Suppressor macrophage treated with lipopolysaccharide for 1 hour (primary cell): ENCODE measurements at regions not wholly inside any gene's neighbourhood (a gene's known extent, or its start where the extent isn't known, plus 50 kb on each side); places are given as distances from the start of the nearest gene placed in this dataset.

Source experiments
- DNase-seq, 3 donors: peaks; one replicate each; pipeline ENCODE4 v3.0.0-alpha.2; 2020 to 2022

DNA sequence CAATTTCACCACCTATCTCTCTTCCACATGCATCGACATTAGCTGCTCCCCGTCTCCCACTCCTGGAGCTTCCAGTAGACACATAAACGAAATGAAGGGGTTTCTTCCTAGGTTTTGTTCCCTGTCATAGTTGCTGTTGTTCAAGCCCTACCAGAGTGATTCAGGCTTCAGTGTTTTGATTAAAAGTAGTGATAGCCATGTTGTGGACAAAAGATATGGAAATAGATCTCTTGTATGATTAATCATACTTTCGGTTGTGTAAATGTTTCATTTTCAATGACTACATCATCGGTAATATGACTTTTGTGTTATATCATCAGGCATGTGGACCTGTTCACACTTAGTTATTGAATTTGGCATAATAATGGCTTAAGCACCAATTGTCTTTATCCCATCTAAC is 96.5 kb upstream of the KLF3 start:
- no peak for DNase-seq

DNA sequence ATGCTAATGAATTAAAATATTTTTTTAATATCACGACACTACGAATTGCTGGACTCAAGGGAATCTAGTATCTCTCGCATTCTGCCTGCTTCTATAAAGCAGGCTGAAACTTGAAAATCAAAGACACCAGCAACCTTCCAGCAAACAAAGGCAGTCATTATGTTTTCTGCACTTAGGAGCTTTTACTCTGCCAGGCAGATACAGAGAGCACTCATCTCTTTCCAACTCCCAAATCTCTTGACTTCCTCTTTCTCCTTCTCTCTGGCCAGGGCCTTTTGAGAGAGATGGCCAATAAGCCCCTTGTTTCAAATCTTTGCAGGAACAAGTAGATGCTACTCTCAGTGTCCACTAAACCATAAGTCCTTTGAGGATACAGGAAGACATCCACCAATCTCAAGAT is 95.2 kb upstream of the KLF3 start:
- DNase-seq: no peak

DNA sequence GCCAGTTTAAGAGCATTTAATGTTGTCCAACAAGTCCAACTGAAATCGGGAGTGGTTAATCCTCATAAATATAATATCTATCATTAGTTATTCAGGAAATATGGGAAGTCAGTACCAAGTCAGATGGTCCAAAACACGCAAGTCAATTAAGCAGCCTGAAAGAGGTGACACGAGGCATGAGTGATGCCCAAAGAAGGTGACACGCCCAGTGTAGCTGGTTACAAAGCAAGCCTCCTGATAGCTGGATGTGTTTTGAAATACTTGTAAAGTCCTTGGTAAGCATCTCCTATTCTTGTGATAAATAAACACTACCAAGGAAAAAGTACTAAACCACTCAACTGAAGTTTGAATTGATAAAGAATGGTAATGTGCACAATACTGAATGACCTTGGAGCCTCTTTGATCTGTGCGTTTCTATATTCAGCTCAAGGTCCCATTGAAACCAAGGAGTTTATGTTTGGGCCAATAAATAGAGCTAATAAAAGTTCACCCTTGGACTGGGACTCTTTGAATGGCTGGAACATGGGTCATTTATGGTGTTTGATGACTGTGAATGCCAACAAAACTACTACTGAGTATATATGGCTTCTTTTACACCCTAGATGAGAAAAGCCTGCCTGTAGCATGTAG is 93.2 kb upstream of the KLF3 start:
- DNase-seq: no peak

DNA sequence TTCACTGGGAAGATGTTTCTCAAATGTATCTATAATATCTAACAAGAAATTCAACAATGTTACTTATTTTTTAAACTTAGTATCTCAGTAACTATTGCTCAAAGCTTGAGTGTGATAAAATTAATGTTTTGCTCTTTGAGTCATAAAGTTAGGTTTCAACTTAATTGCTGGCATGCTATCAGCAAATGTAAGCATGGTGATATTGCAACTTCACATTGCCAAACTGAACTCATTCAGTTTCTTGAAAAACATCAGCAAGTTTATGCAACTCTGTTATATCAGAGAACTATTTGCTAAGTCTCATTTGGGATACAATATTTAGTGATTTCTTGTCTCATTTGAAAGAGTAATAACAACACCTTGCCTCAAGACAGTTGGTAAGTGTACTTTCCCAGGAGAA is 91.2 kb upstream of the KLF3 start:
- no peak for DNase-seq

DNA sequence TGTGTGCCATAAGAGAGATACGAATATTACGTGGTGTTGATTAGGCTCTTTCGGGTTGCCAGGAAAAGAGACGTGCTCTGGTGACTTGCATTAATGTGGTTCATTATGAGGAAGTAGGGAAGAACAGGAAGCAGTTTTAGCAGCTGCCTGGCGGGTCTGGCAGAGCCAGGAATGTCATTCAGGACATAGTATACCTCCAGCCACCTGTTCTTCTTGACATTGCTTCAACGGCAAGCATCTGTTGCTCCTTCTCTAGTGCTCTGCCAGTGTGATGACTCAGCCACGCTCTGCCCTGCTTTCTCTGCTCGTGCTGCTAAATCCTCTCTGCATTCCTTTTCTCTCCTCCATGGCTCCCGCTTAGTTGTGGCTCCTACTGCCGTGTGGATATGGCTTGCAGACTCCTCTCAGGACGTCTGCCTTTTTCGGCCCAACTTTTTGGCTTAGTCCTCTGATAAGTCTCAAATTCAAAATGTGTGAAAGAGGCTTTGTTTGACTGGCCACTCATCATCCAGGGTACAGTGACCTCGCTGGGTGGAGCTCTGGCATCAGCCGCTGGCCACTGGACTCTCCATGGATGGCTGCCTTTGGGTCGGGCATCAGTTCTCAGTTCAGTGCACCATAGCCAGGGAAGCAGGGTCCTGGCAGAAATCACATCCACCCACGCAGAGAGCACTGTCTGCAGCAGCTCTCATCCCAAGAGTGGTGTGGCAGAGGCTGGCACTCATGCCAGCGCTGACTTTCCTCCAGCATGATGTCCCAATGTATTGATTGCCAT is 89.3 kb upstream of the KLF3 start:
- DNase-seq: peak; percentile 64 to 76 (median 69)

DNA sequence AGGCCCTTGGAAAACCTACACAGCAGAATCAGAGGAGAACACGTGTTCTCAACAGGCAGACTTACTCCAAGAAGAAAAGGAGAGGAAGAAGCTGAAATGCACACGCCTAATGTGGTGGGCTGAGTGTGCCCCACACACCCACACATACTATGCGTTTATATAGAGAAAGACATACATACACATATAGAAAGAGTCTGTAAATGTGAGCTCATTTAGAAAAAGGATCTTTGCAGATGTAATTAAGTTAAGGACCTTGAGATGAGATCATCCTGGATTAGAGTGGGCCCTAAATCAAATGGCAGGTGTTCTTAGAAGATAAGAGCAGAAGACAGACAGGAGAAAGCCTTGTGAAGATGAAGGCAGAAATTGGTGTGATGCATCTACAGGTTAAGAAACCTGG is 87.2 kb upstream of the KLF3 start:
- DNase-seq: no peak

DNA sequence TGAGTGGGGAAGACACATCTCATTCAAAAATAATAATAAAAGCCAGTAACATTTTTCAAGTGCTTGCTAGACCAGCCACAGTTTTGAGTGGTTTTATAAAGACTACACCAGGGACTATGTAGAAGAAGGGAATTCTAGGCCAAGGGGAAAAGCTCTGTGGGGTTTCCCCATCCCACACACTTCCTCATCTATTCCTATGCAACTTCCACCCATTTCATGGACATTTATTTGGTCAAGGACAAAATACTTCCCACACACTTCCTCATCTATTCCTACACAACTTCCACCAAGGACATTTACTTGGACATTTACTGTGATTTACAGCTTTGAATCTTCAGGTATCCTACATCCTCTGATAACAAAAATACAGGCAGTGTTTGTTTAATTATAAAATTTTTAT is 86.5 kb upstream of the KLF3 start:
- DNase-seq: peak; percentile 70 to 82 (median 73)

DNA sequence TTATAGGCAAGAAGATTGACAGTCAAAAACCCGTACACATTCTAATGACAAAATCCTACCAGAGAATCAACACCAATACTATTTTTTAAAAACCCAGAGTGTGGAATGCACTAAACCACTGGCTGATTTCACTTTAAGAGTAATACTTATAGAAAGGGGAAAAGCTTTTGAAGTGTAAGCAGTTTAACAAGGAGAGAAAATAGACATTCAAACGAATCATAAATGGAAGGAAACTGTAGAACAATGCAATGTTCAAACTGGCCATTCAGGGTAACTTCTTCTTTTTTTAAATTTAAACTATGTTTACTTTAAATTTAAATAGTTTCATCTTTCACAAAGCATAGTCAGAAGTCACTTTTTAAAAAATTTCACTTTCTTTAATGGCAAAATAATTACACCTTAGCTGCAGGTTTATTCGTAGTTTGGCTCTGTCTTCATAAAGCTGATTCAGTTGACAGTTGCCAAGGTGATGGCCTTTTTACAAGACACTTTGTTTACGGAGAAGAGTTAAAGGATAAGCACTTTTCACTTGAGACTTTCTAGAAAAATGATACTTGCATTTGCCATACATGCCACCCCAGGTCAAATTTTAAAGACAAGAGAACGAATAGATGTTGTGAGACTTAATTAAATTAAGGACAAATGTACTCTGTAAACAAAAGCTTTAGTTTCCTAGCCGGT is 82.4 kb upstream of the KLF3 start:
- DNase-seq: peak in 1 of 3 donors; percentile 26

DNA sequence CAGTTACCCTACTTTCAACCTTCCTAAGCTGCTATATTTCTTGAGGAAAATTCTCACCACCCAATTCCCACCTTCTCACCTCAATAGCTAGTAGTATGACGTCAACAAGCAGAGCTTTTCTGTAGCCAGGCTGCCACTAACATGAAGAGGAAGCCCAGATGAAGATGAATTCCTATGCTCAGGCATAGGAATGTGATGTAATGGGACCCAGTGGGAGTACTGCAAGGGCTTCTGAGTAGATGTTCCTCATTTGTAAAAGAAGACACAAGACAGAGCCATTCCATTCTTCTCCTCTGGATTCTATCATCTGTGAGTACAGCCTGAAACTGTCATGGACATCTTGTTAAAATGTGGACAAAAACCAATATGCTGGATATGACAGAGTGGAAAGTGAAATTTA is 81.6 kb upstream of the KLF3 start:
- DNase-seq: peak; percentile 48 to 76 (median 56)

DNA sequence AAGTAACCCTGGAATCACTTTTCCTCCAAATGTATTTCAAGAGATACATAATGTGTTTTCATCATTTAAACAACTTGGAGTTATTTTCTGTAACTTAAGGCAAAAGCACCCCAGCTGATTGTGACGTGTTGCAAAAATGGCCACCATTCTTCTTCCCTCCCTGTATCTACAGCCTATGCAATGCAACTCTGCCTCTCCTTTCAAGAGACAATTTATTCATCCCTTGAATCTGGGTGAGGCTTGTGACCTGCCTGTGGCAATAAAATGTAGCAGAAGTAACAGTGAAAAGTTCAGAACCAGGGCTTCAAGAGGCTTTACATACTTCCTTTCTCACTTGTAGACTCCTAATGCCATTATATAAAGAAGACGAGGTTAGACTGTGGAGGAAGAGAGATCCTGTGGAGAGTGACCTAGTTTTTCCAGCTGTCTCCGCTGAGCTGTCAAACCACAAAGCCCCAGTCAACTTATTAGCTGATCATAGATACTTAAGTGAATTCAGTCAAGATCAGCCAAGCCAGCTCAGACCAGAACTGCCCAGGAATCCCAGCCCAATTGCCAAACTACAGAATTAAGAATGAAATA is 81.0 kb upstream of the KLF3 start:
- DNase-seq: peak in 2 of 3 donors; percentile 40 to 51

DNA sequence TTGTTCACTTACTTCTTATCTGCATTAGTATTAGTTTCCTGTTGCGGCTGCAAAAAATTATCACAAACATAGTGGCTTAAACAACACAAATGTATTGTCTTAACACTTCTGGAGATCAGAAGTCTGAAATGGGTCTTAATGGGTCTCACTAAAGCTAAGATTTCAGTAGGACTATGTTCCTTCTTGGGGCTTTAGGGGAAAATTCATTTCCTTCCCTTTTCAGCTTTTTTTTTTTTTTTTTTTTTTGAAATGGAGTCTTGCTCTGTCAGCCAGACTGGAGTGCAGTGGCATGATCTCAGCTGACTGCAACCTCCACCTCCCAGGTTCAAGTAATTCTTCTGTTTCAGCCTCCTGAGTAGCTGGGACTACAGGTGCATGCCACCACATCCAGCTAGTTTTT is 78.1 kb upstream of the KLF3 start:
- DNase-seq: peak in 1 of 3 donors; percentile 52

DNA sequence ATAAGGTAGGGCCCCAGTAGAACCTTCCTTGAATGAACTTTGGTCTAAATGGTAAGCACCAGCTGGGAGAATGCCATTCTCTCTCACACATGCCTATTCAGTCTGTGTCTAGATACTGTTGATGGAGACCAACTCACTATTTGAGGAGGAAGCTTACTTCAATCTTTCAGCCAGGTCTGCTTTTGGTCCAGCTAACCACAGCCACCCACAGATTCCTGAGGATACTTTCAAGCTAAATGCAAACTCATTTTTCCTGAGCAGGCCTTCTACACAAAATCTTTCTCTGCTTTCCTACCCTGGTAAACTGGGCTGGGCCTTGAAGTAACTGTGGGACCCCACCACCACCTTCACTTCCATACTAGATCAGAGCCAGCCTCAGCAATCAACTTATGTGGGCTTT is 76.9 kb upstream of the KLF3 start:
- DNase-seq: no peak

DNA sequence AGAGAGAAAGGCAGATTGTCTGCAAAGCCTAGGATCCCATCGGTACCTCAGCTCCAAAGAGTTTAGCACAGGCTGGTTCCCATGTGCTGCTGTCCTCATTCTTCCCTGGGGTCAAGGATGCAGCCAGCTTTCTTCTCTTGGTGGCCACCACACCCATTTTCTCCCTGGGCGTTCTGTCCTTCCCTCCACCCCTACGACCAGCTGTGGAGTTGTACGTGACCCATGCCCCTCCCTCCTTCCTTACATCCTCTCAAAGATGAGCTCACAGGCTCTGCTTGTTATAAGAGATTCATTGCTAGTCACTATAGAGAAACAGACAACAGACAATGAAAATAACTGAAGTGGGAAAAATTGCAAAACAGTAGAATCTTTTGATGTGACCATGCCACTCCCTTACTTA is 74.0 kb upstream of the KLF3 start:
- no peak for DNase-seq

DNA sequence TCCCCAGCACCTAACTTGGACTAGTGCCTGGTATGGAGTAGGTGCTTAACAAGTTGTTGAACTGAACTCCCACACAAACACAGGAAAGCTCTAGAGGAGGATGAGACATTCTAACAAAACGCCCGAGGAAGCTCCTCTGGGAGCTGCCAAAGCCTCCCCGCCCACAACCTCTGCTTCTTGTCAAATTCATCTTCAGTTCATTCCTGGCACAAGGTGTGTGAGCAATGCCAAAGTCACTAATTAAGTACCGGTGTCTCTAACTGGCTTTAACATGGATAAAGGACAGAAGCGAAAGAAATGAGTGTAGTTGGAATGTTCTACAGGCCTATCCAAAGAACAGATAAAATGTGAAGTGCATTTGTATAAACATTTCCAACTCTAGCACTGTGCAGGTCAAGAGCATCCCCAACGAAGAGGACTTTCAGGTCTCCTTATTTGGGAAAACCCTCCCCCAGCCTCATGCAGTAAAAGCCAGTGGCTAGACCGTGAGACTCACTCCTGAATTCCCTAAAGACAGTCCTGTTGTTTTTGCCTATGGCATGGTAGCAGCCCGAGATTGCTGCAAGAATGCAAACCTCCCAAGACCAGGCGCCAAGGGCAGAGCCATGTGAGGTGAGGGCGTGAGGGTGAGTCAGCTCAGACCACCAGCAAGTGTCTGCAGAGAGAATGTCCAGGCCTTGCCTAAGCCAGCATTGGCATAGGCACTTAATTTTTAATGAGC is 72.2 kb upstream of the KLF3 start:
- no peak for DNase-seq

DNA sequence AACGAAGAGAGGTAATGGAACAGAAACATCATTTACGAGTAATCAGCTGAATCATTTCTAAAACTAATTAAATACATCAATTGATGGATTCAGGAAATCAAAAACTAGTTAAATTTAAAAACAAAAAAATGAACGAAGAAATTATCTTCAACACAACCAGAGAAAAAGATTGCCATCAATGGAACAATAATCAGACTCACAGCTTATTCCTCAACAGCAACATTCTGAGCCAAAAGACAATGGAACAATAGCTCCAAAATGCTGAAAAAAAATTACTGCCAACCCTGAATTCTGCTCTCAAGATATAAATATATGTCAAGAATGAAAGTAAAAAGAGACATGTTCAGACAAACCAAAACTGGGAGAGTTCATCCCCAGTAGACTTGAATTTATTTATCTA is 65.5 kb upstream of the KLF3 start:
- no peak for DNase-seq

DNA sequence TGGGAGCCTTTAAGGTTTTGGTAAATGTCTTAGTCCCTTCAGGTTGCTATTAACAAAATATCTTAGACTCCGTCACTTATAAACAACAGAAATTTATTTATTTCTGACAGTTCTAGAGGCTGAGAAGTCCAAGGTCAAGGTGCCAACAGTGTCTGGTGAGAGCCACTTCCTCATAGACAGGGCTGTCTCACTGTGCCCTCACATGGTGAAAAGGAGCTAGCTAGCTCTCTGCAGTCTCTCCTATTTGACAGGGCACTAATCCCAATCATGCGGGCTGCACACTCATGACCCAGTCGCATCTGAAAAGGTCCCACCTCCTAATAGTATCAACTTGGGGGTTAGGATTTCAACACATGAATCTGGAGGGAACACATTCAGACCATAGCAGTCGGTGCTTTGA is 63.4 kb upstream of the KLF3 start:
- no peak for DNase-seq

DNA sequence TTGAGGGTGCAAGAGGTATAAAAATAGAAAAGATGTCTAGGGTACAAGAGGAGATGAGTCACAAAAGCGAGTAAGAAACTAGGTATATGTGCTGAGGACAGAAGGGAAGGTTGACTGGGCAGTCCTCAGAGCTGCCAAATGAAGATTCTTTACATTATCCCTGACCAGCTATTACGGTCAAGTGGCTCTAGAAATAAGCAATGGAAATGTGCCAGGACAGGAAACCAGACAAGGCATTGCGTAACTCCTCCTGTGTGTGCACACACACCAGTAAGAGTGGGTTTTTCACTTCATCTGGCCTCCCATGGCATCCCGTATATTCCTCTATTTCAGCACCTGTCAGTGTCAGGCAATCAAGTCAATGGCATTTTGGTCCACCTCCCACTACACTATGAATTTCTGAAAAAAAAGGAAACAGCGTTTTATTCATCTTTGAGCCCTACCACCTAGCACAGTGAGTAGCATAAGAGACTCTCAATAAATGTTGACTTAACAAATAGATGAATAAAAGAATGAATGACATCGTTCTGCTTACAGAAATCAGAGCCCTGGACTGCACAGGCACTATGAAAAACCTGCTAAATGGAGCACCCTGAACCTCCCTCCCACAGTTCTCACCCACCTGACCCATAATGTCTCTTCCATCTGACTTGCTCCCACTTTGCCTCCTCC is 62.6 kb upstream of the KLF3 start:
- DNase-seq: peak; percentile 26 to 52 (median 49)

DNA sequence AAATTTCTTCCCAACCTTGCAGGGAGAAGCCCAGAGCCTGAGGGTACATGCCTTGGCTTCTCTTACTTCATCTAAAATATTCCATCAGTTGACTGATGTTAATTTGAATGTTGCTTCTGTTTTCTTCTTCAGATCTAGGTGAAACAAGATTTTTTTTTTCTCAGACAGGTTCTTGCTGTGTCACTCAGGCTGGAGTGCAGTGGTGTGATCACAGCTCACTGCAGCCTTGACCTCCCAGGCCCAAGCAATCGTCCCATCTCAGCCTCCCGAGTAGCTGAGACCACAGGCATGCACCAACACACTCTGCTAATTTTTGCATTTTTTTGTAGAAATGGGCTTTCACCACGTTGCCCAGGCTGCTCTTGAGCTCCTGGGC is 62.1 kb upstream of the KLF3 start:
- no peak for DNase-seq

DNA sequence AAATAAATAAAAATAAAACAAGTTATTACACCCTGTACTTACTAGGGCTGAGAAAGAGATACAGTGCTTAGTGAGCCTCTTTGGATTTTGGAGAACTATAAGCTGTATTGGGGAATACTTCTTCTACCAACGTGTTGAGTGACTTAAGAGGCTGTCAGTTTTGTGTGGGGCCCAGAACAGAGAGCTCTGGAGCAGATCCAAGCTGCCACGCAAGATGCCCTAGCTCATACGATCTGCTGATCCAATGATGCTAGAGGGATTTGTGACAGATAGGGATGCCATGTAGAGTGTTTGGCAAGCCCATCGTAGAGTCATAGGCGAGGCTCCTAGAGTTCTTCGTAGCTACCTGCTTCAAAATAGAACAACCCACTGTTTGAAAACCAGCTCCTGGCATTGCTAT is 60.3 kb upstream of the KLF3 start:
- no peak for DNase-seq

DNA sequence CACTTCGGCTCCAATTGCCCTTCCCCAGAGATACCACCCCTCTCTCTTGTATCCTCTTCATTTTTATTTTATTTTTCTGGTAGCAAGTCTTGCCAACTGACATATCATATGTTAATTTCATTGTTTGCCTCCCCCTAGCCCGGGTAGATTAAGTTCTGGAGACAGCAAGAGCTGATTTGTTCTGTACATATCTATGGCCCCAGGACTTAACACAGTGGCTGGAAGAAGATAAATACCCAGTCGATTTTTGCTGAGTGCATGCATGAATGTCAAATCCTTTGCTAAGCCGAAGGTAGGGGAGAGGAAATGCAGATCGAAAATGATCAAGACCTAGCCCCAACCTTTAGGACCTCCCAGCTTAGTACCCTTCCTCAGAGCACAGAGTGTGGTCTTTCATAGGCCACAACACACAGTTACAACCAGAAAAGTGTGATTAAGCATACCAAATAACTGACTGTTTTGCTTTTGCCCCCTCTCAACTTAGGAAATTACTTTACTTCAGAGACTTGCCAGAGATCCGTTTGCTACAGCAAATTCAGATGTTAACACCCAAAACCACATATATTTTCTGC is 58.7 kb upstream of the KLF3 start:
- no peak for DNase-seq

DNA sequence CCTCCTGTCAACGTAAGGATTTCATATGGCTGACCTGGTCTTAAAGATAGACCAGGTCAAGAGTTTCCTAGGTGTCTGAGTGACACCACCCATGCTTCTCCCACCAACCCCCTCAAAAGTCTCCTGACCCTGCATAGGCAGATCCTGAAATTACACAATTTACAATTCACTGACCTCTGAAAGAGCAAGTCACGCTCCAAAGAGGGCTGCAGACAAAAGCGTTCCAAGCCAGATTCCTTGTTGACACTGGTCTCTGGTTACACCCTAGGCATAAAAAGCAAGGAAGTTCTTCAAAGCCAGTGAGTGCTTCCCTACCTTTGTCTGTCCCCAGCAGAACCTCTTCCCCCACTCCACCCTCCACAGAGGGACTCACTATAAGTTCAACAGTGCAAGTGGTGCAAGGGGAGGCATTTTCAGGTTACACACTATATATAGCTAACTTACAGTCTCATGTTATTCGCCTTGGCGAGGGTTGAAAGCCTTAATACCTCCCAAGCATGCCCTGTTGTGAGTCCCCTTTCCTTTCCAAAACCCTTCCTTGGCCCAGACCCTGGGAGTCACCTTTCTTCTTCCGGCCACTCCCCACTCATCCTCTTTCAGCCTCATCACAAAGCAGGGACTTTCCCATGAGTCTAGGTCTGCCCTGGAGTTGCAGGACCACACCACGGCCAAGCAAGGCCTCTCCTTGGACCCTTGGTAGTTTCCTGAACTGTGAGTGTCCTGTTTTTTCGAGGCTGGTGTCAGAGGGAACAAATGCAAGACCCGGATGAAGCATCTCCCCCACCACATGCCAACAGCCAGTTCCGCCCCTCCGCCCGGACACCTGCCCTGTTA is 58.0 kb upstream of the KLF3 start:
- no peak for DNase-seq

DNA sequence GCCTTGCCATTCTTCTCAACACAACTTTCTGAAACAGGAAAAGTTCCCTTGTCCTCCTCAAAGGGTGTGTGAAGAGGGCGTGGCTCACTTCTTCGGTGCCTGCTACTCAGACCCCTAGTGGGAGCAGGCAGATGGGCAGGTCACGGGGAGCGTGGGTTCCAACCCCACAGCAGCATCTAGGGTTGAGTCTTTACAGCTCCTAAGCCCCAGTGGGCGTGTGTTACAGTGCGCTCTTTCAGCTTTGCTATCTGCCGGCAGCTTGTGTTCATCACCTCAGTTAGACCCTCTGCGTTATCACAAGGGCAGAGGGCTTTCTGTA is 57.5 kb upstream of the KLF3 start:
- DNase-seq: no peak
